ENCODE measurements at regions not wholly inside any gene's neighbourhood (a gene's known extent, or its start where the extent isn't known, plus 50 kb on each side); places are given as distances from the start of the nearest gene placed in this dataset.

GRCh38 chr21:14768042-14768441 is 221.9 kb upstream of the SAMSN1 start:
- TF ChIP-seq, protein P1, sequence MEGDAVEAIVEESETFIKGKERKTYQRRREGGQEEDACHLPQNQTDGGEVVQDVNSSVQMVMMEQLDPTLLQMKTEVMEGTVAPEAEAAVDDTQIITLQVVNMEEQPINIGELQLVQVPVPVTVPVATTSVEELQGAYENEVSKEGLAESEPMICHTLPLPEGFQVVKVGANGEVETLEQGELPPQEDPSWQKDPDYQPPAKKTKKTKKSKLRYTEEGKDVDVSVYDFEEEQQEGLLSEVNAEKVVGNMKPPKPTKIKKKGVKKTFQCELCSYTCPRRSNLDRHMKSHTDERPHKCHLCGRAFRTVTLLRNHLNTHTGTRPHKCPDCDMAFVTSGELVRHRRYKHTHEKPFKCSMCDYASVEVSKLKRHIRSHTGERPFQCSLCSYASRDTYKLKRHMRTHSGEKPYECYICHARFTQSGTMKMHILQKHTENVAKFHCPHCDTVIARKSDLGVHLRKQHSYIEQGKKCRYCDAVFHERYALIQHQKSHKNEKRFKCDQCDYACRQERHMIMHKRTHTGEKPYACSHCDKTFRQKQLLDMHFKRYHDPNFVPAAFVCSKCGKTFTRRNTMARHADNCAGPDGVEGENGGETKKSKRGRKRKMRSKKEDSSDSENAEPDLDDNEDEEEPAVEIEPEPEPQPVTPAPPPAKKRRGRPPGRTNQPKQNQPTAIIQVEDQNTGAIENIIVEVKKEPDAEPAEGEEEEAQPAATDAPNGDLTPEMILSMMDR (IDR thresholded peaks at IDR 0.05) = no peak
- TF ChIP-seq POLR2AphosphoS5 (IDR thresholded peaks at IDR 0.05) = no peak
